T-helper 1 cell treated with Interleukin-12 subunit alpha and Interleukin-12 subunit beta and Interleukin-4 antibody, amounts not matched to agents 30 ng/mL and 1 ng/mL, for 36 hours (primary cell): ENCODE measurements at regions not wholly inside any gene's neighbourhood (a gene's known extent, or its start where the extent isn't known, plus 50 kb on each side); places are given as distances from the start of the nearest gene placed in this dataset.

Experiments used
- intact Hi-C: fragments of 100-400 bp; cut with micrococcal nuclease; formaldehyde crosslinking; loops from one replicate; pipeline ENCODE4 v1.15.1; 2024

DNA sequence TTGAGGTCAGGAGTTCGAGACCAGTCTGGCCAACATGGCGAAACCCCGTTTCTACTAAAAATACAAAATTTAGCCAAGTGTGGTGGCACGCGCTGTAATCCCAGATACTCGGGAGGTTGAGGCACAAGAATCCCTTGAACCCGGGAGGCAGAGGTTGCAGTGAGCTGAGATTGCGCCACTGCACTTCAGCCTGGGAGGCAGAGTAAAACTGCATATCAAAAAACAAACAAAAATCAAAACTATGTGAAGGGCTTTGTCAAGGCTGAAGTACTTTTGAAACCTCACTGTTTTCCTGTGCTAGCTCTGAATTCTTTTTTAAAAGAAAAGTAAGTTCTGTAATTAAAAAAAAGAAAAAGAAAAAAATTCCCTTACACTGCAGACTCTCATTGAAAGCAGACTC is 65.1 kb upstream of the KLF4 start:
- intact Hi-C loops: no loop called here

DNA sequence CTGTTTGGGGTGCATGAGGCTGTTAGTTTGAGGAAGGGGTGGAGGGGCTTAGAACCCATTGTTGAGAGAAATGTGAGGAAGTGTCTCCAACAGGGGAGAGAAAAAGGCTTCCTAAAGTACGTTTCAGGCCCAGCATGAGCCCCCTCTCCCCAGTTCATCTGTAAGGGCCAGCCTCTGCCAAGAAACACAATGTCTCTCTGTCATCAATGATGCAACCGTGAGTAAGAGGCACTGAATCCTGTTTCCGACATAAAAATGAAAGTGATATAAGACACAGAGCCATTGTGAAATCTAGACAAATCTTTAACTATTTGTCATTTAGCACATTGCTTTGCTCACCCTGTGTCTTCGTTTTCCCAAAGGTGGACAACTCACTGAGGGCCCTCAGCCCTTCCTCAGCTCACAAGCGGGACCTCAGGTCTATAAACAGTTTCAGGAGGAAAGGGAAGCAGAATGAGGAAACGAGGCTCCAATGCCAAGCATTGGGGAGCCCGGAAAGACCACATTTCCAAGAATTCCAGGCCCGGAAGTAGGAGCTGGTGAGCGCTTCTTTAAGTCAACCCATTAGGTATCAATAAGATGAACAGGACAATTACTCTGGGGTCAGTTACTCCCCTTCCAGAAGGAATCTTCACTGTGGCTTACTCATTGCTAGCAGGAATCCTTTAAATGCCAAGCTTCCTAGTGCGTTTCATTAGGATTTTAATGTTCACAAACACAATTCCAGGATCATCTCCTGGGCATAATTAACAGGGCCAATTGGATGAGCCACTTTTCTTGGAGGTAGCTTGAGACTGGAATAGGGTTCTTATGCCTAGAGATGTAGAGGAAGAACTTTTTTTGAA is 59.0 kb upstream of the KLF4 start:
- intact Hi-C loops: no loop called here

DNA sequence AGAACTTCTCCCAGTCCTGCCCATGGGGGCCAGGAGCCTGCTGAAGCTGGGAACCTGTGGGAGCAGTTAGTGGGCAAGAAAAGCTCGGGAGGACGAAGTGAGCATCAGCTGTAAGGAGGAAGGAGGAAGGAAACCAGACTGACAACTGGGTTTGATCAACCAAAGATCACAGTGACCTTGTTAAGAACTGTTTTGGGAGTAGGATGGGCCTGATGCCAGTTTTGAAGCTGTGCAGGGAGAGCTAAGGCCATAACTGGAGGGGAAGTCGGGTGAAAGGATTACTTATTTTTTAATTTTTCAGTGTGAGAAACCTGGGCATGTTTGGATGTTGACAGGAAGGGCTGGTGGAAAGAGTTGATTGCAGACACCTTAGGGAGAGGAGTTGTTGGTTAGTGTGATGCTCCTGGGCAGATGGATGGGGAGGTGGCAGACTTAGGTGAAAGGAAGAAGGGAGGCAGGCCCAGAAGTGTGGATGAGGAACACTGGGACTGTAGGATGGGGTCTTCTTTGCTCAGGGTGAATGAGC is 58.3 kb upstream of the KLF4 start:
- intact Hi-C loops: no loop called here

DNA sequence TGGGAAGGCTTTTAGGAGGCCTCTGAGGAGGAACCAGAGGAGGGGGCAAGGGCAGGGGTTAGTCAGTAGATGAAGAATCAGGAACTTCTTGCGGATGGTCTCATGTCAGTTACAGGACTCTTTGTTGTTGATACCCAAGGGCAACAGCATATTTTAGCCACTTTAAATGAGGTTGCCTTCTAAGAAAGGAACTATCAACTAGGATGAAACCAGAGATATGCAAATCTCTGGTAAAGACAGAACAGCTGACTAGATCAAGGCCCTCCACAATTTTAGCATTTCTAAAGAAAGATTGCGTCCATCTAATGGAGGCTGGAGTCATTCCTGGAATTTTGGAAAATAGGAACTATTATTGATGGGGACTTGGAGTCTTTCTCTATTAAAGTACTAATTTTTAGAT is 57.7 kb upstream of the KLF4 start:
- intact Hi-C loops: no loop called here

DNA sequence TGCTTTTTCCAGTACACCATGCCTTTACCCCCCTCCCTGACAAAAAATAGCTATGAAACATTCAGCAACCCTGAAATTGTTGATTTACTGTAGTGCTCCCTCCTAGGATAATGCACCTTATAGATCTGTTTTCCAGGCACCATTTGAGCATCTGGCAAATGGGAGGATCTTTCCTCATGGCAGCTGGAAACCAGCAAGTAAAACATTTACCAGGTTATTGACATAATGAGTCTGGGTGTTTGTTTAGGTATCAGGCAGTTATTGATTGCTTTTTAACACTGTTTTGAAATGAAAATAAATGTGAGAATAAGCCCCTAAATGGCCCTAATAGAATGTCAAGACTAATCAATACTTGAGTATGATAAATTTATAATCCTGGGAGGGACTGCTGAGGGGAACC is 57.3 kb upstream of the KLF4 start:
- intact Hi-C loops: no loop called here

DNA sequence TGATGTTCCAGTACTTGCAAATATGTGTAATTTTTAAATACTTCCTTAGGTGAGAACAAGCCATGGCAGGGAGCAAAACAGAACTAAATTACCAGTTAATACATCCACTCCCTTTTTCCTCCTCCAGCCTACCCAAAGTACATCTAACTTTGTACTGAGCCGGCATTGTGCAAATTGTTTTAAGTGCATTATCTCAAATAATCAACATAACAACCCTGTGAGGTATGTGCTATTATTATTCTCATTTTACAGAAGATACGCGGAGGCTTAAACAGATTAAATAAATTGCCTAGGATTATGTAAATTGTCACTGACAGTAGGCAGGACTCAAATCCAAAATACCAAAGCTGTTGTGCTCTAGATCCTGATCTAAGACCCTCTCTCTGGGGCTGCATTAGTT is 55.5 kb upstream of the KLF4 start:
- intact Hi-C loops: no loop called here

DNA sequence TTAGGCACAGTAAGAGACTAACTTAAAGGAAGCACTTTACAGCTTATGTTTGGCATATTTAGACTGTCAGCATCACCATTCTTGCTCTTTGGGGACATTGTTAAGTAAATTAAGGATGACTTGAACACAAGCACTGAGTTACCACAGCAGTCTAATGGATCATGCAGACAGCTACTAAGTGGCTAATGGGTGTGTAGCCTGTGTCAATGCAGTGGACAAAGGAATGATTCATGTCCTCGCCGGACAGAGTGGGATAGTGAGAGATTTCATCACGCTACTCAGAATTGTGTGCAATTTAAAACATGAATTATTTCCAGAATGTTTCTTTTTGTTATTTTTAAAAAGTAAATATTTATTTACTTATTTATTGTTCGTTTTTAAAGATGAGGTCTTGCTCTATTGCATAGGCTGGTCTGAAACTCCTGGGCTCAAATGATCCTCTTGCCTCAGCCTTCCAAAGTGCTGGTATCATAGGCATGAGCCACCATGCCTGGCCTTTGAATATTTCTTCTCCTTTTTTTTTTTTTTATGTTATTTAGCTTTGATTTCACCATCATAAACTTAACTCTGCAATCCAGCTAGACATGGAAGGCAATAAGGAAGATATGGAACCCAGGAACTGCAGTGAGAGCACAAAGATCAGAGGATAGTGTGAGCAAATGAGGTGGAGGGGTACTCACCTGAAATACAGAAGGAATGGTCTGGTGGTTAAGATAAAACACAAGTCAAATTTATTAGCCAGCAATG is 53.0 kb upstream of the KLF4 start:
- intact Hi-C loops: no loop called here

DNA sequence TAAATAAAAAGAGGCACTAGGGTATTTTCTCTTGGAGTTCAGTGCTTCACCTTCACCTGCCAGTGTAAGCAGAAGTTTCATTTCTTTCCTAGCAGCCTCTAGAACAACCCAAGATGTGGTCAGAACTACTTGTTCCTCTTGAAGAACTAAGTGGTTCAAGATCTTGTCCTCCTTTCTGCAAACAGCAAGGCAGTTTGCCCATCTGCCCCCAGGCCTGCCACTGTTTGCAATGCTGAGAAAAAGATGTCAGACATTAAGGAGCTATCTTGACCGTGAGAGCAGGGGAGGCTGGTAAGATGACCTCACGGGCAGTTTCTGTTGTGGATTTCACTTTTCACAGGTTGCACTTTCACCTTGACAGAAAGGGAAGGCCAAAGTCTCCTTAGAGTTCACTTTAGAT is 52.0 kb upstream of the KLF4 start:
- intact Hi-C loops: no loop called here

DNA sequence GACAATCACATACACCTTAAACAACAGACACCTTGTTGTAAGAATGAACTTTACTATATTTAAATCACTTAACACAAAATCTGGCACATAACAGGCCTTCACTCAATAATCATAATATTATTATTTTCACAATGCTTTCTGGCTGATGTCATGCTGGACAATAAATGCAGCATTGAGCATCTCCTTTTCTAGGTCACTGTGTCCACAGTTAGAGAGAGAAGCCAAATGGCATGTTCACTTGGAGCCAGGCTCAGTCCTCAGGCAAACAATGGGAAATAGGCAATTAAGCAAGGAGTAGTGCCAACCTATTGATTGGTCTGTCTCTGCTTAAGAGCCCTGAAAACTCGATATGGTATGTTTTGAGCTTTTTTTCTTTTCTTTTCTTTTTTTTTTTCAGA is 50.6 kb upstream of the KLF4 start:
- intact Hi-C loops: no loop called here

DNA sequence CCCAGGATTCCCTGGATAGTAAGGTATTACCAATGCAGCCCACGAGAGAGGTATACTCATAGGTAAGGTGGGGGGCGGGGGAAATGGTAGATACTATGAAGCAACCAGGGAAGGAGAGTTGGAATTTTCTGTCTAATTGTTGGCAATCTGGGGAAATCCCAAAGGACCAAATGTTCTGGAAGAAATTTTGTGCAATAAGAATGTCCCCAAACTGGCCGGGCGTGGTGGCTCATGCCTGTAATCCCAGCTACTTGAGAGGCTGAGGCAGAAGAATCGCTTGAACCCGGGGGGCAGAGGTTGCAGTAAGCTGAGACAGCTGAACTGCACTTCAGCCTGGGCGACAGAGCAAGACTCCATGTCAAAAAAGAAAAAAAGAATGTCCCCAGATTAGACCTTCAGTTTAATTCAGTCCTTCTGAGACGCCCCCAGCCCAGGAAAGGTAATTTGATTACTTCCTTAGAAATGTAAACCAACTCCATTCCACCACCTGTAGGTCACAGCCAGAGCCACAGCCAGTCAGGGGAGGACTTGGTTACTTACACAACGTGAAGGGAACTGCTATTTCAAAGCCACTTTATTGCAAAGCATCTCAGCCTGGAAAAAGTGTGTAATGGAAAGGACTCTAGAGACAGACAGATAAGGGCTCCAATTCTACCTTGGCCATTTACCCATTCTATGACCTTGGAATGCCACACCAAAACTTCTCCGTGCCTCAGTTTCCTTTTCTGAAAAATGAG is 50.0 kb upstream of the KLF4 start:
- intact Hi-C loops: no loop called here
